DMS 273 (cell line): ENCODE measurements at regions not wholly inside any gene's neighbourhood (a gene's known extent, or its start where the extent isn't known, plus 50 kb on each side); places are given as distances from the start of the nearest gene placed in this dataset.
A peak's percentile ranks its signal among the peaks of the same experiment; 100 is the strongest.

Experiments used
- DNase-seq: peaks from one replicate; lab custom pipeline; 2025; ENCODE audit not compliant: unreplicated experiment; lab: John Stamatoyannopoulos, UW

DNA sequence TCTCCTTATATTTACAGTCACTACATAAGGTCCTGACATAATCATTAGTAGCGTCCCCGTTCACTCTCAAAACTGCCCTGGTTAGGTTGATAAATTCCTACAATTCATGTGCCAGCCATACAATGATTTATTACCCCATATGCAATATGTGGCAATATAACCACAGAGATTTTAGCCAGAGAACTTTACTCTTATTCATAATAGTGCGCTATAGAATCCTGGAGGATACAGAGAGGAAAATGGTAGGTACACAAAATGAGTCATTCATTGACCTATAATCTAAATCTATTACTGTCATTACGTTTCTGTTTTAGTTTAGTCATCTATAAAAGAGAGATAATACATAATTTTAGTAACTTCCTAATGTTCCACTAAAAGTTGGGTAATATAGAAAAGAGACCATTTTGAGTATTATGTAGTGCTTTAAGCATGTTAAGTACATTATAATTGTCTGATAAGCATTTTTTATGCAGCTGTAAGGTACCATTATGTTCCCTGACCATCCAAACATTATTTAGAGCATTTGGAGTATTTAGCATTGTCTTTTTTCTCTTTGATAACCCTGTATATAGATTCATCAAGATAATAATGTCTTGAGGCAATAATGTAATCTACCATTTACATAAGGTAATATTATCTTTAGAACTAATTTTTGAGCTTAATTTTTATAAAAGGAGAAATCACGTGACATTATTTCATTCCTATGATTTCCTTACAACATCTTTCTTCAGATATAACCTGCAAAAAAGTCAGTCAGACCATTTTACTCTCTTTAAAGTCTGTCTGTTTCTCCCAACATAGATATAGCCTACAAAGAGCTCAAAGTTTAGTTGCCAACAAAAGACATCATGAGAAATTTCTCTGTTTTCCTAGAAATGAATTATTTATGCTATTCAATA, 655.5 kb upstream of the ZNF608 start:
- DNase-seq = no peak

- DNase-seq = no peak
Measured at GRCh38 chr5:125402787-125403186, 656.3 kb upstream of the ZNF608 start.

DNA sequence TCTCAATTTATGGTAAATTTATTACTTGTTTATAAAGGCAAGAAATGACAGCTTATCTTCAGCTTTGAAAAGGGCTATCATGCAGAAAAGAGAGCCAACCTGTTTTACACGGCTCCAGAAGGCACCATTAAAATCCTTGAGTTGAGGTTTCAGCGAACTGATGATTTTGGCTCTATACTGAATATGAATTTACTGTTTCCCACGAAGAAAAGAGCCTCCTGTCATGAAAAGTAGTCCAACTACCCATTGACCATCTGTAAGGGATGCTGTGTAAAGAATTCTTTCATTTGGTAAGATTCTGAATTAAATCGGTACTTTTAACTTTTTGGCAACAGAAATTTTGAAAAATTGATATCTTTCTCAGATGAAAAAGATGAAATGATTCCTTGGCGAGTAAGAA, 657.6 kb upstream of the ZNF608 start:
- DNase-seq = no peak

- peak; percentile 12 for DNase-seq
Measured at GRCh38 chr5:125408448-125409233, 662.2 kb upstream of the ZNF608 start.

DNA sequence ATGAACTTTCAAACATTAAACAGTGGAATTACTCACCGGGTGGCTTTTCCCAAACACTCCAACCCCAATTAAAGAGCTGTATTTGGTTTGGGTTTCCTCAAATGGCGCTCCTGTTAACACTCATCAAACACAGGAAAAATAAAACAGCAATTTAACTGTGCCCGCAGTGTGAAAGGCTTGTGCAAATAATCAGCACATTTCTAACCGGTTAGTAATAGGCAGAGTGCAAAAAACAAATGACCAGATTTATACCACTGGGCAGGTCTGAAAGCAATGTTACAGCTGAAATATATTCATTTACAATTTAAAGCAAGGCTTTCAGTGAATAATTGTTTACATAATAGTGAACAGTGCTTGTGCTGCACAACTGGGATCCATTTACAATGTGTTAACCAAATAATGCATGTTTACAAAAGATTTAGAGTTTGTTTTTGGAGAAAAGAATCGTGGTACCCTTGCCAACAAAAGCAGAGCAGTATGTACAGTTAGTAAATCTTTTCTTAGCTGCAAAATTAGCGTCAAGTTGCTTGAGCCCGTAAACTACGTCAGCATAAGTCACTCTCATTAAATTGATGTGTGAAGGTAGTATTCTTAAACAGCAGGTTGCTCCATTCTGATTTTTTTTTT, 662.9 kb upstream of the ZNF608 start:
- peak; percentile 46 for DNase-seq

DNA sequence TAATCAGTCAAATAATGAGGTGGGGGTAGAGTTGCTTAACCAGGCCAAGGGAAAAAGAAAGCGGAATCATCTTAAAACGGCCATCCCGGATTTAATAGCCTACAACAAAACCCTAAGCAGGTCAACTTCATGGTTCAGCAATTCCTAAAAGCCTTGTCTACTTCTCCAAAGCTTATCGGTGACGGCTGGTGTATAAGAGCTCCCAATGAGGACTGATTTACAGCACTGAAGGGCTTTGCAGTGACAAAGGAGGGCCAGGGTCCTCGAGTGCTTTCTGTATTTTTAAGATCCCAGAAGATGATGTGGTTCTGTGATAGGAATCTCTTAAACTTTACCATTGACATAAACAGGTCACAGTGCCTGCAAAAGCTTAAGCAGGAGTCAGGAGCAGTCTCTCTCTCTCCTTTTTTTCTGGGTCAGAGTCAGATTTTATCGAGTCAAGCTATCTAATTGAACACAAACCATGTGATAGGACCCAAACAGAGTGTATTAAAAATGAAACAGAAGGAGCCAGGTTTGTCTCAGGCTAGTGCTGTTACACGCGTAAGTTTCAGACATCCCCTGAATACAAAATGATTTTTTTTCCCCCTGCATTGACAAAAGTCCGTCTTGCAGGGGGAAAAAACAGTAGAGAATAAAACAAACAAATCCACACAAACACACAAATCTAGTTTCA, 663.6 kb upstream of the ZNF608 start:
- DNase-seq = peak; percentile 52

GRCh38 chr5:125410537-125411070, 664.2 kb upstream of the ZNF608 start:
- peak; percentile 55 for DNase-seq

DNA sequence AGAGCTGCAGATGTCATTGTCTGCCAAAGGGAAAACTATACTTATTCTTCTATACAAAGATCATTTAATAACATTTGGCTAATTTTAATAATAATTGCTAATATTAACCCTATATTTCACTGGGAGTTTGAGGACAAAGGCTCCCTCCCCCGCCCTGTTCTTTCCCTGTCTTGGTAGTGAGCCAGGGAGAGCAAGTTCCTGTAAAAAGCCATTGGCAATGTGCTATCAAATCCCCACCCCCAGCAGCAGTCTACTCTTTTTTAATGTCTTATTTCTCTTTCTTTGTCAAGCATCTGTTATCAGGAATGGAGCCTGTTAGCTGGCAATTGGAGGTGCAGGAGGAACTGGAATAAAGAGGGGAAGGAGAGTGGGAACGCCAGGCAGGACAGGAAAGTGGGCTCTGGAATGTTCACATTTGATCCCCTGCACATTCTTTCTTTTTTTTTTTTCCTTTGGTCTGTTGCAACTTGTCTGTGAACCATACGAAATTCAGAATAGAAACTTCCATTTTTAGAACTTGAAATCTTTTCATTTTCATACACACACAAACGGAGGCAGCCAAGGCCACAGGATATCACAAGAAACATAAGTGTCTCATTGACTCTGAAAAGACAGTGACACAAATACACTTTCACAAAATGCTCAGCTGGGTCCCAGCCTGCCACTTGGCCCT, 664.8 kb upstream of the ZNF608 start:
- peak; percentile 79 for DNase-seq

GRCh38 chr5:125411744-125412560, 665.5 kb upstream of the ZNF608 start:
- peak; percentile 65 for DNase-seq

GRCh38 chr5:125412561-125413495, 666.4 kb upstream of the ZNF608 start:
- DNase-seq = peak; percentile 97

DNA sequence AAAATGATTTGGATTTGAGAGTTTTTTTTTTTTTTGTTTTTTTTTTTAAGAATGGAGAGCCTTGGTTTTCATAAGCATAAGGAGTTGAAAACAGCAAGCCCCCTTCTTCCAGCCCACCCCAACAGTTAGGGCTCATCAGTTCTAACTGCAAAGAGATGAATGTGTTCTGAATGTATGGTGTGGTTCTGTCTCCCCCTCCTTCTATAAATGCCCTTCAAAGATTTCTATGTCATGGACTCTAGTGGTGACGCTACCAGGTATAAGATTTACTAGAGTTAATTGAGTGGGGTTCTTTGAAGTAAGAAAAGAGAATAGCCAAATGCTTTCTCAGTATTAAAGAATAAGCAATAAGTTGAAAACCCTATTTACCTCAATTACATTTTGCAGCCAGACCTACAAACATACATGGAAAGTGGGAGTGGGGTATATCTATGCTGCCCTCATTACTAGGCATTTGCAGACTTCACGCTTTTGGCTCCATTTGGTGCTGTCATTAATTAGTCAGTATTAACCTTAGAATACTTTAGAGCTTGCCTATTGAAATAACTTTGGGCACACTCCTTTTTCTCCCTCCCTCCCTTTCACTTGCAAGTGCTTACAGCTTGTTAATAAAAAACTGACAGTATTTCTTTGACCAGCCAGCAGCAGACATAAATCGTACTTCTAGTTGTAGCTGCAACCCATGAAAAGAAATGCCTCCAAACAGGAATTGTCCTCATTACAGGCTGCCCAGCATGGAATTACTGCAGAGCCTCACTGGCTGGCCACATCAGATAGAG, 667.2 kb upstream of the ZNF608 start:
- DNase-seq = peak; percentile 8

DNA sequence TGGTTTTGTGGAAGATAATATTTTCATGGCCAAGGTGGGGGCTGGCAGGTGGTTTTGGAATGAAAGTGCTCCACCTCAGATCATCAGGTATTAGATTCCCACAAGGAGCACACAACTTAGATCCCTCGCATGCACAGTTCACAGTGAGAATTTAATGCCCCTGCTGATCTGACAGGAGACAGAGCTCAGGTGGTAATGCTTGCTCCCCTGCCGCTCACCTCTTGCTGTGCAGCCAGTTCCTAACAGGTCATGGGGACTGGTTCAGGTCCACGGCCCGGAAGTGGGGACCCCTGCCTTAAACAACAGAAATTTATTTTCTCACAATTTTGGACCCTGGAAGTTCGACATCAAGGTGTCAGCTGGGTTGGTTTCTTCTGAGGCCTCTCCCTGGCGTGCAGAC, 668.7 kb upstream of the ZNF608 start:
- DNase-seq = no peak

GRCh38 chr5:125416055-125416454, 669.6 kb upstream of the ZNF608 start:
- DNase-seq = no peak

GRCh38 chr5:125421006-125421405, 674.6 kb upstream of the ZNF608 start:
- DNase-seq = peak; percentile 10

DNA sequence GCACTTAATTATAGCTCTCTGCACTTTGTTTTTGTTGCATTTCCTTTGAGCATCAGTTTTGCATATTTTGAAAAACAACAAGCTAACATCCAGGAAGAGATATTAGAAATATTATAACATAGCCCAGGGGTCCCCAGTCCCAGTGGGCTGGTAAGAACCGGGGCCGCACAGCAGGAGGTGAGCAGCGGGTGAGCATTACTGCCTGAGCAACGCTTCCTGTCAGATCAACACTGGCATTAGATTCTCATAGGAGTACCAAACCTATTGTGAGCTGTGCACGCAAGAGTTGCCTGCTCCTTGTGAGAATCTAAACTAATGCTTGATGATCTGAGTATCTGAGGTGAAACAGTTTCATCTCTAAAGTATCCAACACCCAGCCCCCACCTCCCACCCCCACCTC, 675.9 kb upstream of the ZNF608 start:
- no peak for DNase-seq

DNA sequence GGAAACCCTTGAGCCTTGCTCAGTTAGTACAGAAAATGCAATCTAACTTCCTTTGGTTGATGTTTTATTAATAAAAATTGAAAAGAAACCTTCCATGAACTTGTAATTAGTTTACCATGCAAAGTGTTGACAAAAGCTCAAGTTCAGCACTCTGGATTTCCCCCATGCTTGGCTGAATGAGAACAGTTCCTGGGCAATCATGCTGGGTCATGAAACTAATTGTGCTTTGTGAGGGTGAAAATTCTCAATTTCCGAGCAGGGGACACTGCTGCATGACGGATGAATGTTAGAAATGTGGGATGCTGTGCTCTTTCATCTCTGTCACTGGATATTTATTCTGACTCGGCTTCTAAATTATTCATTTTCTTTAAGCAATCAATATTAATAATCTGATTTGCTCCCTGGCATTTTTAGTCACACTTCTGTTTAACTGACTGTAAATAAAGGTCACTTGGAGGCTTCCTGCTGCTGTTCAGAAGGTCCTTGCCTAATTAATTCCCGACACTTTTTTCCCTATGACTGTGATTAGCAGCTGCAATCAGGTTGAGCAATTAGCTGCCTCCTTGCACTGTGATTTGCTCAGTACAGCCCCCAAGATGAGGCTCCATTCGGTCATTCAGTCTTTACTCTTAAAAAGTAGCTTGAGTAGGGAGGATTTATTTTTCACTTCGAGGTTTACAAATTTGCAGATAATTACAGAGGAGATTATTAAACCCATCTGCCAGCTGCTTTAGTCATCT, 678.1 kb upstream of the ZNF608 start:
- peak; percentile 12 for DNase-seq

- no peak for DNase-seq
Measured at GRCh38 chr5:125429498-125429897, 683.1 kb upstream of the ZNF608 start.
